IMR-90 (cell line): ENCODE measurements at regions not wholly inside any gene's neighbourhood (a gene's known extent, or its start where the extent isn't known, plus 50 kb on each side); places are given as distances from the start of the nearest gene placed in this dataset.

ENCODE experiments used
- ATAC-seq: fragments of 200-7000 bp; cut with Tn5 transposase; 2 replicates; pipeline ENCODE4 v1.9.1; 2020; ENCODE audit warnings: low read depth, mild to moderate bottlenecking, moderate library complexity
- BruUV-seq: library from RNA; stranded (reverse); fragments of 400-500 nt; replicated peaks from 2 replicates; lab custom pipeline; 2021; lab: Mats Ljungman, UMichigan
- CTCF ChIA-PET: fragments of 300-600 bp; formaldehyde crosslinking; extraction: SDS; loops from one replicate; lab custom pipeline; 2021; ENCODE audit warnings: antibody characterized with exemption; lab: Yijun Ruan, JAX
- POLR2A ChIA-PET: fragments of 300-600 bp; sonication (Branson Sonifier 250); formaldehyde crosslinking; loops from one replicate; lab custom pipeline; 2022; ENCODE audit warnings: antibody characterized with exemption; ENCODE audit not compliant: unreplicated experiment; lab: Charles Lee
- DNase-seq: peaks from one replicate; pipeline ENCODE4 v3.0.0; 2013
- H2AFZ ChIP-seq: replicated peaks from 2 replicates; pipeline ENCODE3; 2013; ENCODE audit warnings: low read length, mild to moderate bottlenecking; ENCODE audit not compliant: poor library complexity
- H2AK5ac ChIP-seq: 2 replicates; pipeline ENCODE4 v1.6.1; 2013; ENCODE audit warnings: low read depth, low read length, inconsistent platforms
- H2AK9ac ChIP-seq: replicated peaks from 2 replicates; pipeline ENCODE3; 2013; ENCODE audit warnings: mild to moderate bottlenecking, low read depth, low read length, moderate library complexity; ENCODE audit not compliant: poor library complexity
- H2BK120ac ChIP-seq: 2 replicates; pipeline ENCODE4 v1.6.1; 2013; ENCODE audit warnings: low read depth, low read length, inconsistent platforms
- H2BK15ac ChIP-seq: 3 replicates; pipeline ENCODE4 v1.6.1; 2013; ENCODE audit warnings: low read depth, low read length, inconsistent platforms
- H2BK20ac ChIP-seq: 2 replicates; pipeline ENCODE4 v1.6.1; 2013; ENCODE audit warnings: low read depth, mild to moderate bottlenecking, inconsistent platforms, low read length, moderate library complexity
- H2BK5ac ChIP-seq: 2 replicates; pipeline ENCODE4 v1.6.1; 2013; ENCODE audit warnings: mild to moderate bottlenecking, low read depth, low read length, inconsistent platforms; ENCODE audit not compliant: poor library complexity, severe bottlenecking
- H3K14ac ChIP-seq: replicated peaks from 2 replicates; pipeline ENCODE4 v1.6.1; 2013; ENCODE audit warnings: low read depth, low read length, inconsistent platforms
- H3K18ac ChIP-seq: 2 replicates; pipeline ENCODE4 v1.6.1; 2013; ENCODE audit warnings: low read depth, low read length, control low read depth
- H3K23ac ChIP-seq: 2 replicates; pipeline ENCODE4 v1.6.1; 2013; ENCODE audit warnings: low read depth, low read length, inconsistent platforms
- H3K27ac ChIP-seq: 2 replicates; pipeline ENCODE4 v1.5.1; 2013; ENCODE audit warnings: mild to moderate bottlenecking, control low read depth, low read length; ENCODE audit not compliant: insufficient read depth
- H3K27me3 ChIP-seq: 2 replicates; pipeline ENCODE4 v1.6.1; 2013; ENCODE audit warnings: low read length; ENCODE audit not compliant: control insufficient read depth, insufficient read depth
- H3K36me3 ChIP-seq: 2 replicates; pipeline ENCODE4 v1.6.1; 2013; ENCODE audit warnings: low read length, mixed read lengths; ENCODE audit not compliant: control insufficient read depth, insufficient read depth
- H3K4ac ChIP-seq: 2 replicates; pipeline ENCODE4 v1.6.1; 2013; ENCODE audit warnings: low read depth, low read length, inconsistent platforms
- H3K4me1 ChIP-seq: 2 replicates; pipeline ENCODE4 v1.6.1; 2013; ENCODE audit warnings: low read length, mixed read lengths; ENCODE audit not compliant: control insufficient read depth, insufficient read depth
- H3K4me2 ChIP-seq: 2 replicates; pipeline ENCODE4 v1.6.1; 2013; ENCODE audit warnings: low read depth, mild to moderate bottlenecking, control low read depth, low read length, moderate library complexity
- H3K4me3 ChIP-seq: 2 replicates; pipeline ENCODE4 v1.5.1; 2013; ENCODE audit warnings: low read depth, mild to moderate bottlenecking, control low read depth, low read length, moderate library complexity; ENCODE audit not compliant: insufficient read depth
- H3K56ac ChIP-seq: 2 replicates; pipeline ENCODE4 v1.6.1; 2013; ENCODE audit warnings: low read length, inconsistent platforms; ENCODE audit not compliant: insufficient read depth; ENCODE audit errors: extremely low read depth
- H3K79me1 ChIP-seq, 2 experiments: 2 replicates each; pipeline ENCODE4 v1.6.1; 2013; ENCODE audit warnings: low read length in 2 of 2, inconsistent platforms in 1 of 2, low read depth in 1 of 2
- H3K9ac ChIP-seq: 2 replicates; pipeline ENCODE4 v1.6.1; 2013; ENCODE audit warnings: low read depth, low read length, control low read depth
- H3K9me1 ChIP-seq: 2 replicates; pipeline ENCODE4 v1.6.1; 2013; ENCODE audit warnings: low read length, inconsistent platforms; ENCODE audit not compliant: insufficient read depth
- H3K9me3 ChIP-seq: 2 replicates; pipeline ENCODE4 v1.6.1; 2013; ENCODE audit warnings: low read length; ENCODE audit not compliant: control insufficient read depth, insufficient read depth
- H4K20me1 ChIP-seq: 2 replicates; pipeline ENCODE4 v1.6.1; 2013; ENCODE audit warnings: low read length, inconsistent platforms; ENCODE audit not compliant: insufficient read depth
- H4K5ac ChIP-seq: 2 replicates; pipeline ENCODE4 v1.6.1; 2013; ENCODE audit warnings: mild to moderate bottlenecking, low read depth, low read length, control low read depth
- H4K8ac ChIP-seq, 2 experiments: 2 replicates each; pipeline ENCODE4 v1.6.1; 2013; ENCODE audit warnings: low read depth in 2 of 2, low read length in 2 of 2, control low read depth in 1 of 2, inconsistent platforms in 1 of 2
- H4K91ac ChIP-seq: 2 replicates; pipeline ENCODE4 v1.6.1; 2013; ENCODE audit warnings: low read depth, low read length, inconsistent platforms; ENCODE audit not compliant: insufficient read depth
- WGBS, 2 experiments: methylation state at CpG; one replicate each; pipeline versions ENCODE4 v1.1.5 to v1.1.7; 2013; ENCODE audit warnings: missing lambda C conversion rate in 2 of 2; ENCODE audit not compliant: insufficient read length in 1 of 2; ENCODE audit errors: extremely low coverage in 2 of 2; 5-methylcytosine and 5-hydroxymethylcytosine counted together
- dilution Hi-C: fragments of 300-500 bp; cut with HindIII; formaldehyde crosslinking; loops from one replicate; pipeline ENCODE4 v1.14.3; 2018; ENCODE audit warnings: low sequenced_read_pairs; ENCODE audit not compliant: unreplicated experiment
- in situ Hi-C: fragments of 300-500 bp; cut with MboI; formaldehyde crosslinking; loops from 3 replicates; pipeline ENCODE4 v1.14.3; 2019; ENCODE audit warnings: low sequenced_read_pairs, inconsistent platforms, mixed read lengths
- intact Hi-C: fragments of 100-400 bp; cut with micrococcal nuclease; formaldehyde crosslinking; loops from 2 replicates; pipeline ENCODE4 v1.10.0; 2022
- TF ChIP-seq, protein P1 (sequence below): conservative IDR thresholded peaks from 2 replicates; pipeline ENCODE4 v1.5.1; 2012; ENCODE audit warnings: mild to moderate bottlenecking, low read depth, low read length, improper control_type of control experiment

DNA sequence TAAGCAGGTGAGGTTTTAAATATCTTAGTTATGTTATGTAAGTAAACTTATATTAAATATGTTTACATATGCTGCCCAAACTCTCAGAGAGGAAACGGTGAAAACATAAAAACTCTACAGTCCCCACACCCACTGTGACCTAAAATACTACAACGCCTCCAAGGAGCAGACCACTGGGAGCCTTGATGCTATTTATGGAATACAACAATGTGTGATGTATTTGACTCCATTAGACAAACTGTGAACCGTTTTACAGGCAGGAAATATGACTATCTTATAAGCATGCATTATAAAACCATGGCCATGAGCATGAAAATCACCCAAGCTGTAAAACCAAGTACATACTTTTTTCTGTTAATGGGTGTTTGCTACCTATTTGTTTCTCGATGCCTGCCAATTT is 379.5 kb upstream of the TBL1XR1 start:
- no peak overlapping the region for H3K4me3 ChIP-seq
- H3K9me1 ChIP-seq, result peaks cover 5% of the 10 kb centered on the region
- H3K4ac ChIP-seq, result no peak overlapping the region
- H4K8ac ChIP-seq, result no peak overlapping the region
- no peak overlapping the region for H2BK15ac ChIP-seq
- no peak overlapping the region for H3K4me2 ChIP-seq
- POLR2A ChIA-PET, result no interaction called here
- no peak overlapping the region for H4K91ac ChIP-seq
- no peak overlapping the region for H2AK5ac ChIP-seq
- no peak overlapping the region for H3K18ac ChIP-seq
- no peak overlapping the region for H3K9ac ChIP-seq
- no CpG with 5 or more reads among the region's 4 CpGs for WGBS, 2 experiments
- no peaks in the 10 kb centered on the region for H3K36me3 ChIP-seq
- no peaks in the 10 kb centered on the region for H3K79me1 ChIP-seq
- no peak overlapping the region for H3K14ac ChIP-seq
- H3K56ac ChIP-seq, result no peak overlapping the region
- DNase-seq (no peak), ATAC-seq (no peak)
- no peak overlapping the region for H2AFZ ChIP-seq
- CTCF ChIA-PET, result no interaction called here
- H2BK20ac ChIP-seq, result no peak overlapping the region
- no peak overlapping the region for H4K5ac ChIP-seq
- dilution Hi-C loops, result no loop called here
- H3K9me3 ChIP-seq, result no peaks in the 10 kb centered on the region
- H2BK5ac ChIP-seq, result no peak overlapping the region
- TF ChIP-seq, protein P1, sequence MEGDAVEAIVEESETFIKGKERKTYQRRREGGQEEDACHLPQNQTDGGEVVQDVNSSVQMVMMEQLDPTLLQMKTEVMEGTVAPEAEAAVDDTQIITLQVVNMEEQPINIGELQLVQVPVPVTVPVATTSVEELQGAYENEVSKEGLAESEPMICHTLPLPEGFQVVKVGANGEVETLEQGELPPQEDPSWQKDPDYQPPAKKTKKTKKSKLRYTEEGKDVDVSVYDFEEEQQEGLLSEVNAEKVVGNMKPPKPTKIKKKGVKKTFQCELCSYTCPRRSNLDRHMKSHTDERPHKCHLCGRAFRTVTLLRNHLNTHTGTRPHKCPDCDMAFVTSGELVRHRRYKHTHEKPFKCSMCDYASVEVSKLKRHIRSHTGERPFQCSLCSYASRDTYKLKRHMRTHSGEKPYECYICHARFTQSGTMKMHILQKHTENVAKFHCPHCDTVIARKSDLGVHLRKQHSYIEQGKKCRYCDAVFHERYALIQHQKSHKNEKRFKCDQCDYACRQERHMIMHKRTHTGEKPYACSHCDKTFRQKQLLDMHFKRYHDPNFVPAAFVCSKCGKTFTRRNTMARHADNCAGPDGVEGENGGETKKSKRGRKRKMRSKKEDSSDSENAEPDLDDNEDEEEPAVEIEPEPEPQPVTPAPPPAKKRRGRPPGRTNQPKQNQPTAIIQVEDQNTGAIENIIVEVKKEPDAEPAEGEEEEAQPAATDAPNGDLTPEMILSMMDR, result no peak
- intact Hi-C loops, result no loop called here
- no peak overlapping the region for H3K23ac ChIP-seq
- in situ Hi-C loops, result no loop called here
- no peak overlapping the region for H2AK9ac ChIP-seq
- H3K27me3 ChIP-seq, result no peaks in the 10 kb centered on the region
- no peak overlapping the region for H3K27ac ChIP-seq
- H2BK120ac ChIP-seq, result no peak overlapping the region
- H3K4me1 ChIP-seq, result no peaks in the 10 kb centered on the region
- no peaks in the 10 kb centered on the region for H4K20me1 ChIP-seq
- BruUV-seq, result no TSS peak
